HG02884 (cell line): ENCODE measurements at regions not wholly inside any gene's neighbourhood (a gene's known extent, or its start where the extent isn't known, plus 50 kb on each side); places are given as distances from the start of the nearest gene placed in this dataset.
A peak's percentile ranks its signal among the peaks of the same experiment; 100 is the strongest.
"Not testable (repeated sequence)": the region's sequence is repeated elsewhere in the genome, so short reads cannot be mapped to it uniquely, and the experiment has no call there.

ENCODE experiments used
- ATAC-seq: cut with Tn5 transposase; IDR thresholded peaks from one replicate; pipeline ENCODE4 v1.9.1; 2021; ENCODE audit warnings: mild to moderate bottlenecking, moderate library complexity; ENCODE audit not compliant: unreplicated experiment

- ATAC-seq, result no peak
Observed at GRCh38 chr7:69182596-69183467, 415.4 kb upstream of the AUTS2 start.

GRCh38 chr7:69184339-69184738 is 413.9 kb upstream of the AUTS2 start:
- ATAC-seq, result no peak

GRCh38 chr7:69185170-69185569 is 413.1 kb upstream of the AUTS2 start:
- no peak for ATAC-seq

GRCh38 chr7:69186974-69187373 is 411.3 kb upstream of the AUTS2 start:
- ATAC-seq, result no peak

- no peak for ATAC-seq
Observed at GRCh38 chr7:69187824-69188333, 410.4 kb upstream of the AUTS2 start.

GRCh38 chr7:69189406-69189805 is 408.9 kb upstream of the AUTS2 start:
- ATAC-seq, result no peak

GRCh38 chr7:69190025-69190424 is 408.2 kb upstream of the AUTS2 start:
- no peak for ATAC-seq

GRCh38 chr7:69190763-69191162 is 407.5 kb upstream of the AUTS2 start:
- ATAC-seq, result no peak

- no peak for ATAC-seq
Observed at GRCh38 chr7:69192134-69192533, 406.1 kb upstream of the AUTS2 start.

GRCh38 chr7:69193061-69193460 is 405.2 kb upstream of the AUTS2 start:
- no peak for ATAC-seq

- ATAC-seq, result no peak
Observed at GRCh38 chr7:69196593-69196992, 401.7 kb upstream of the AUTS2 start.

GRCh38 chr7:69198250-69198649 is 400.0 kb upstream of the AUTS2 start:
- ATAC-seq, result no peak

GRCh38 chr7:69199041-69199440 is 399.2 kb upstream of the AUTS2 start:
- ATAC-seq, result no peak

GRCh38 chr7:69199661-69200060 is 398.6 kb upstream of the AUTS2 start:
- ATAC-seq, result no peak

- ATAC-seq, result no peak
Observed at GRCh38 chr7:69203871-69204270, 394.4 kb upstream of the AUTS2 start.

- ATAC-seq, result no peak
Observed at GRCh38 chr7:69204943-69205342, 393.3 kb upstream of the AUTS2 start.

GRCh38 chr7:69205581-69205980 is 392.7 kb upstream of the AUTS2 start:
- no peak for ATAC-seq

- no peak for ATAC-seq
Observed at GRCh38 chr7:69208276-69208675, 390.0 kb upstream of the AUTS2 start.

- peak; percentile 93 for ATAC-seq
Observed at GRCh38 chr7:69208848-69209247, 389.4 kb upstream of the AUTS2 start.

- no peak for ATAC-seq
Observed at GRCh38 chr7:69211336-69211735, 386.9 kb upstream of the AUTS2 start.

- ATAC-seq, result no peak
Observed at GRCh38 chr7:69211739-69212138, 386.5 kb upstream of the AUTS2 start.

GRCh38 chr7:69213878-69214277 is 384.4 kb upstream of the AUTS2 start:
- ATAC-seq, result no peak

GRCh38 chr7:69215516-69215915 is 382.8 kb upstream of the AUTS2 start:
- not testable (repeated sequence) for ATAC-seq
